Immature natural killer cell (primary cell): ENCODE measurements at regions not wholly inside any gene's neighbourhood (a gene's known extent, or its start where the extent isn't known, plus 50 kb on each side); places are given as distances from the start of the nearest gene placed in this dataset.

Experiments
- DNase-seq, 3 donors: peaks; one replicate each; pipeline ENCODE4 v3.0.0; 2022; ENCODE audit warnings: mixed read lengths in 1 of 3
- H3K27ac Mint-ChIP-seq, 6 donors: one replicate each; pipeline ENCODE4 v1.8.0; 2020; ENCODE audit warnings: mixed read lengths in 6 of 6, mild to moderate bottlenecking in 5 of 6, inconsistent platforms in 4 of 6, moderate library complexity in 3 of 6
- H3K27me3 Mint-ChIP-seq, 3 donors: one replicate each; pipeline ENCODE4 v1.8.0; 2020 to 2021; ENCODE audit warnings: low read depth in 3 of 3, mild to moderate bottlenecking in 3 of 3, mixed read lengths in 3 of 3, moderate library complexity in 3 of 3, inconsistent platforms in 1 of 3
- H3K36me3 Mint-ChIP-seq, 3 donors: one replicate each; pipeline ENCODE4 v1.8.0; 2020; ENCODE audit warnings: mixed read lengths in 3 of 3, inconsistent platforms in 2 of 3, mild to moderate bottlenecking in 2 of 3
- H3K4me1 Mint-ChIP-seq, 2 donors: one replicate each; pipeline ENCODE4 v1.8.0; 2020; ENCODE audit warnings: inconsistent platforms in 2 of 2, mild to moderate bottlenecking in 2 of 2, mixed read lengths in 2 of 2, moderate library complexity in 1 of 2
- H3K4me3 Mint-ChIP-seq, 5 donors: one replicate each; pipeline ENCODE4 v1.8.0; 2020; ENCODE audit warnings: mild to moderate bottlenecking in 5 of 5, mixed read lengths in 5 of 5, inconsistent platforms in 3 of 5, moderate library complexity in 3 of 5
- H3K9me3 Mint-ChIP-seq, 6 donors: one replicate each; pipeline ENCODE4 v1.8.0; 2020; ENCODE audit warnings: mild to moderate bottlenecking in 6 of 6, mixed read lengths in 6 of 6, inconsistent platforms in 4 of 6, moderate library complexity in 3 of 6

GRCh38 chr15:26433818-26434217 lies 339.0 kb downstream of the GABRB3 start:
- Mint-ChIP-seq H3K27ac (no peak overlapping the region), H3K27me3 (no peaks in the 10 kb centered on the region), H3K36me3 (no peaks in the 10 kb centered on the region), H3K4me1 (no peaks in the 10 kb centered on the region), H3K9me3 (peaks cover 7 to 53% (median 14%) of the 10 kb centered on the region in 6 donors), H3K4me3 (no peak overlapping the region)
- no peak for DNase-seq

GRCh38 chr15:26433060-26433459 lies 339.8 kb downstream of the GABRB3 start:
- H3K4me1 Mint-ChIP-seq, result no peaks in the 10 kb centered on the region
- H3K9me3 Mint-ChIP-seq, result peaks cover 9 to 52% (median 15%) of the 10 kb centered on the region in 6 donors
- no peaks in the 10 kb centered on the region for H3K27me3 Mint-ChIP-seq
- no peak overlapping the region for H3K27ac Mint-ChIP-seq
- no peak overlapping the region for H3K4me3 Mint-ChIP-seq
- H3K36me3 Mint-ChIP-seq, result no peaks in the 10 kb centered on the region
- no peak for DNase-seq

- Mint-ChIP-seq H3K4me3 (no peak overlapping the region), H3K27me3 (peaks cover 0 to 3% (median 0%) of the 10 kb centered on the region in 3 donors), H3K36me3 (no peaks in the 10 kb centered on the region), H3K9me3 (peaks cover 5 to 30% (median 9%) of the 10 kb centered on the region in 6 donors), H3K4me1 (no peaks in the 10 kb centered on the region), H3K27ac (no peak overlapping the region)
- no peak for DNase-seq
These were observed 351.8 kb downstream of the GABRB3 start for GRCh38 chr15:26421065-26421464.

GRCh38 chr15:26395624-26396023 lies 377.2 kb downstream of the GABRB3 start:
- H3K36me3 Mint-ChIP-seq, result no peaks in the 10 kb centered on the region
- H3K27me3 Mint-ChIP-seq, result peaks cover 0 to 4% (median 3%) of the 10 kb centered on the region in 3 donors
- no peak overlapping the region for H3K27ac Mint-ChIP-seq
- peaks cover 2 to 23% (median 4%) of the 10 kb centered on the region in 6 donors for H3K9me3 Mint-ChIP-seq
- no peak overlapping the region for H3K4me3 Mint-ChIP-seq
- DNase-seq, result no peak
- H3K4me1 Mint-ChIP-seq, result no peaks in the 10 kb centered on the region

DNA sequence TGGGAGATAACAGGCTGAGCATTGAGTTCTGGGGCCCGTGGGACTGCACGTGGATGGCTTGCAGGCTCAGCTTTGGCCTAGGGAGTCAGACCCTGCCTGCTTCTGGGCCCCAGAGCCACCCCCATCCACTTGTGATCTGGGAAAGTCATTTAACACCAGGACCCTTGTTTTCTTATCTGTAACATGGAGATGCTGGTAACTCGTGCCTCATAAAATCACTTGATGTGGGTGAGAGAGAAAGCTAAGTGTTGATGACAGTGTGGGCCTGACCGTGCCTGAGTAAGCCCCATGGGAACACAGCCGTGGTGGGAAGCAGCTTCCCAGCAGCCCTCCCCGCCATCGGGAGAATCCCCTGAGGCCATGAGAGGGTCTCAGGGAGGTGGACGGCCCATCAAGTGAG lies 378.1 kb downstream of the GABRB3 start:
- no peak overlapping the region for H3K4me3 Mint-ChIP-seq
- H3K27me3 Mint-ChIP-seq, result peaks cover 0 to 4% (median 3%) of the 10 kb centered on the region in 3 donors
- DNase-seq, result no peak
- H3K9me3 Mint-ChIP-seq, result peaks cover 2 to 24% (median 6%) of the 10 kb centered on the region in 6 donors
- H3K36me3 Mint-ChIP-seq, result no peaks in the 10 kb centered on the region
- no peak overlapping the region for H3K27ac Mint-ChIP-seq
- no peaks in the 10 kb centered on the region for H3K4me1 Mint-ChIP-seq

DNA sequence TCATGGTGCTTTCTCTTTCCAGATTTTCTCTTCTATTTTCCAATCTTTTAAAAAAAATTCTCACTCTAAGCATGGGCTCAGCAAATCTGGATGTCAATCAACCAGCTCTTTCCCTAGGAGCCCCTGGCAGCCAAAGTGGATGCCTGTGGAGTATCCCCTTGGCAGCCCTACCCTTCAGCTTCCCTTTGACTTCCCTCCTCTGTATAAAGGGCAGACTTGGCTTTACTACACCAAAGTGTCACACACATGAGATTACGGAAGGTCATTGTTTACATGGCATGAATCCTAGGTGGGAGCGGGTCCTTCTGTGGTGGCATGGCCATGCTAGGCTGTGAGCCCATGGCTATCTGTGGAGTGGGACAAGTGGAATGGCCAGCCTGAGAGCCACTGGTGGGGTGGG lies 379.9 kb downstream of the GABRB3 start:
- Mint-ChIP-seq H3K27ac (no peak overlapping the region), H3K27me3 (peaks cover 0 to 4% (median 1%) of the 10 kb centered on the region in 3 donors), H3K36me3 (no peaks in the 10 kb centered on the region), H3K4me1 (no peaks in the 10 kb centered on the region), H3K4me3 (no peak overlapping the region), H3K9me3 (peaks cover 2 to 35% (median 10%) of the 10 kb centered on the region in 6 donors)
- DNase-seq, result no peak

- no peak overlapping the region for H3K27ac Mint-ChIP-seq
- H3K9me3 Mint-ChIP-seq, result peaks cover 2 to 36% (median 13%) of the 10 kb centered on the region in 6 donors
- H3K4me1 Mint-ChIP-seq, result no peaks in the 10 kb centered on the region
- H3K36me3 Mint-ChIP-seq, result no peaks in the 10 kb centered on the region
- DNase-seq, result no peak
- H3K4me3 Mint-ChIP-seq, result no peak overlapping the region
- H3K27me3 Mint-ChIP-seq, result peaks cover 0 to 4% (median 1%) of the 10 kb centered on the region in 3 donors
These were observed 381.2 kb downstream of the GABRB3 start for GRCh38 chr15:26391567-26392194.

DNA sequence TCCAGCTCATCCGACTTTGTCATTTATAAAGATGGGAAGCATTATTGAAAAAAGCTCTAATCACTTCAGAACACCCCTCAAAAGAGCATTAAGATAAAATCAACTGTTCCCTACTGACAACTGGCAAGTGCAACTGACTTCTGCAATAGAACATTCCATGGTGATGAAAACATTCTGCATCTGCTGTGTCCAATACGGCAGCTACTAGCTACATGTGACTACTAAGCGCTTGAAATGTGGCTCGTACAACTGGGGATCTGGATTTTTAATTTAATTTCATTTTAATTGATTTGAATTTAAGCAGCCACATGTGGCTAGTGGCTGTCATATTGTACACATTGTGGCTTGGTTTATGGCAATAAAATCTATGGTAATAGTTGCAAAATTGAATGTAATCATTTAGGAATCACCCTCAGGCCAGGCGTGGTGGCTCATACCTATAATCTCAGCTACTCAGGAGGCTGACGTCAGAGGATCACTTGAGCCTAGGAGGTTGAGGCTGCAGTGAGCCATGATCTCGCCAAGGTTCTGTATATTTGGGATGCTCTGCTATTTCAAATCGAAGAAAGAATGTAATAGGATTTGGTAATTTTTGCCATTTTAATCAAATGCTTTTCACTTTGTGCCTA lies 390.3 kb downstream of the GABRB3 start:
- H3K4me1 Mint-ChIP-seq, result no peaks in the 10 kb centered on the region
- H3K36me3 Mint-ChIP-seq, result no peaks in the 10 kb centered on the region
- peaks cover 18 to 38% (median 23%) of the 10 kb centered on the region in 6 donors for H3K9me3 Mint-ChIP-seq
- H3K27ac Mint-ChIP-seq, result no peak overlapping the region
- H3K4me3 Mint-ChIP-seq, result no peak overlapping the region
- no peaks in the 10 kb centered on the region for H3K27me3 Mint-ChIP-seq
- DNase-seq, result no peak

DNA sequence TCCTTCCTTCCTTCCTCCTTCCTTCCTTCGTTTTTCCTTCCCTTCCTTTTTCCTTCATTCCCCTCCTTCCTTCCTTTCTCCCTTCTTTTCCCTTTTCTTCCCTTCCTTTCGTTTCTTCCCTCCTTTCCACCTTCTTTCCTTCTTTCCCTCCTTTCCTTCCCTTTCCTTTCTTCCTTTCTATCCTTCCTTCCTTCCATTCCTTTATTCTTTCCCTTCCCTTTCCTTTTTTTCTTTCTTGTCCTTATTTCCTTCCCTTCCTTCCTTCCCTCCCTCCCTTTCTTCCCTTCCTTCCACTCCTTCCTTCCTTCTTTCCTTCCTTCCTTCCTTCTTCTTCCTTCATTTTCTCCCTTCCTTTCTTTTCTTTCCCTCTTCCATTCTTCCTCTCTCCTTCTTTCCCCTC lies 394.6 kb downstream of the GABRB3 start:
- no peaks in the 10 kb centered on the region for H3K27me3 Mint-ChIP-seq
- no peak overlapping the region for H3K4me3 Mint-ChIP-seq
- no peaks in the 10 kb centered on the region for H3K36me3 Mint-ChIP-seq
- H3K9me3 Mint-ChIP-seq, result peaks cover 18 to 62% (median 38%) of the 10 kb centered on the region in 6 donors
- DNase-seq, result no peak
- H3K4me1 Mint-ChIP-seq, result no peaks in the 10 kb centered on the region
- no peak overlapping the region for H3K27ac Mint-ChIP-seq

DNA sequence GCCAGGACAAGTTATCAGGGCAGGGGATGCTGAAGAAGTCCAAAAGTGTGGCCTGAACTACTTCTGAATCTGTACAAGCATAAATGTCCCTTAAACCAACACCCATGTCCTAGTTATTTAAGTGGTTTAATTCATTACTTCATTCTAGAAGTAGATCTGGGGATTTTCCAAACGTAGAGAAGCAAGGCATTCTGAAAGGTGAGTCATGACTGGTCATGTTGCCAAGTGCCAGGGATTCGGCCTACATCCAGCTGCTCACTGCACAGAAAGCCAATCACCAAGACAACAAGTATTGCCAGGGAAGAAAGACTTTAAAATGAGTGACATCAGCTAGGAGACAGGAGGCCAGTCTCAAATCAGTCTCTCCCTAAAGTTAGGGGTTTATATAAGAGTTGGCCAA lies 396.6 kb downstream of the GABRB3 start:
- no peak overlapping the region for H3K4me3 Mint-ChIP-seq
- no peak overlapping the region for H3K27ac Mint-ChIP-seq
- no peaks in the 10 kb centered on the region for H3K36me3 Mint-ChIP-seq
- H3K9me3 Mint-ChIP-seq, result peaks cover 21 to 66% (median 38%) of the 10 kb centered on the region in 6 donors
- DNase-seq, result no peak
- H3K4me1 Mint-ChIP-seq, result no peaks in the 10 kb centered on the region
- H3K27me3 Mint-ChIP-seq, result no peaks in the 10 kb centered on the region

- Mint-ChIP-seq H3K9me3 (peaks cover 16 to 76% (median 41%) of the 10 kb centered on the region in 6 donors), H3K27ac (no peak overlapping the region)
These were observed 398.1 kb downstream of the GABRB3 start for GRCh38 chr15:26374806-26375205.

GRCh38 chr15:26372706-26373105 lies 400.2 kb downstream of the GABRB3 start:
- H3K9me3 Mint-ChIP-seq, result peaks cover 17 to 68% (median 35%) of the 10 kb centered on the region in 6 donors
- no peak for DNase-seq
- peaks cover 0 to 3% (median 0%) of the 10 kb centered on the region in 3 donors for H3K36me3 Mint-ChIP-seq
- H3K27ac Mint-ChIP-seq, result no peak overlapping the region
- H3K27me3 Mint-ChIP-seq, result peaks cover 0 to 5% (median 3%) of the 10 kb centered on the region in 3 donors
- no peaks in the 10 kb centered on the region for H3K4me1 Mint-ChIP-seq
- no peak overlapping the region for H3K4me3 Mint-ChIP-seq

More at GRCh38 chr15:26374806-26375205, 398.1 kb downstream of the GABRB3 start:
- DNase-seq, result no peak
- no peak overlapping the region for H3K4me3 Mint-ChIP-seq
- H3K4me1 Mint-ChIP-seq, result no peaks in the 10 kb centered on the region
- H3K36me3 Mint-ChIP-seq, result peaks cover 0 to 3% (median 0%) of the 10 kb centered on the region in 3 donors
- H3K27me3 Mint-ChIP-seq, result peaks cover 0 to 3% (median 2%) of the 10 kb centered on the region in 3 donors

GRCh38 chr15:26365077-26365476 lies 407.8 kb downstream of the GABRB3 start:
- Mint-ChIP-seq H3K4me3 (no peak overlapping the region), H3K27ac (no peak overlapping the region), H3K27me3 (peaks cover 0 to 8% (median 0%) of the 10 kb centered on the region in 3 donors), H3K36me3 (no peaks in the 10 kb centered on the region), H3K9me3 (peaks cover 6 to 30% (median 15%) of the 10 kb centered on the region in 6 donors), H3K4me1 (no peaks in the 10 kb centered on the region)
- no peak for DNase-seq

DNA sequence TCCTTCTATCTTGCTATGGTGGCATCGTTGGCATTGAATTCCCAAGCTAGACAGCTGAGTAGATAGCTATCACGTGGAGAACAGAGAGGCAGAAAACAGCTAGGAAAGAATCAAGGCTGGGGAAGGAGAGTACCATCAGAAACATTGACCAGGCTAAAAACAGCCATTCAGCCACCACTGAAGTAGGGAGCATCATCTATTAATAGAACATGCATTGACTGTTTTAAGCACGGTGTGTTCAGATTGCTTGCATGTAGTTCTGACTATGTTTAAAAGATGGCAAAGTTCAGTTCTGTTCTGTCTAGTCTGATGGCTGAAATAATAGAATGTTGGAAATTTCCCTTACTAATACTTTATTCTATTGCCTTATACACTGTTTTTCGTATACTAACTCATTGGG lies 413.0 kb downstream of the GABRB3 start:
- H3K4me1 Mint-ChIP-seq, result no peaks in the 10 kb centered on the region
- peaks cover 2 to 17% (median 7%) of the 10 kb centered on the region in 6 donors for H3K9me3 Mint-ChIP-seq
- no peaks in the 10 kb centered on the region for H3K27me3 Mint-ChIP-seq
- H3K27ac Mint-ChIP-seq, result no peak overlapping the region
- no peaks in the 10 kb centered on the region for H3K36me3 Mint-ChIP-seq
- no peak for DNase-seq
- no peak overlapping the region for H3K4me3 Mint-ChIP-seq
